Adrenal gland (tissue), 9 donors: ENCODE measurements at regions not wholly inside any gene's neighbourhood (a gene's known extent, or its start where the extent isn't known, plus 50 kb on each side); places are given as distances from the start of the nearest gene placed in this dataset.

Source experiments
- DNase-seq, 7 donors: peaks; one replicate each; pipeline ENCODE4 v3.0.0-alpha.2; 2019 to 2020
- H3K27ac ChIP-seq, 5 donors: fragments of 200-600 bp; sonication (generic) in 4 of 5; 1 replicate in 3 of 5; 2 replicates in 2 of 5; pipeline versions ENCODE4 v1.5.1 to v1.8.0; 2016 to 2020; ENCODE audit warnings: mild to moderate bottlenecking in 1 of 5
- H3K27me3 ChIP-seq: fragments of 200-600 bp; 2 replicates; pipeline ENCODE4 v1.8.0; 2021
- H3K36me3 ChIP-seq, 2 donors: fragments of 200-600 bp; replicated peaks in 1 of 2; 1 replicate in 1 of 2; 2 replicates in 1 of 2; pipeline versions ENCODE4 v1.5.1 to v1.8.0; 2018 to 2022
- H3K4me1 ChIP-seq, 2 donors: fragments of 200-600 bp; replicated peaks in 1 of 2; 1 replicate in 1 of 2; 2 replicates in 1 of 2; pipeline versions ENCODE4 v1.5.1 to v1.8.0; 2018 to 2021
- H3K4me3 ChIP-seq, 4 donors: fragments of 200-600 bp; sonication (generic) in 3 of 4; one replicate each; pipeline ENCODE4 v1.5.1; 2016 to 2018
- H3K9me3 ChIP-seq, 3 donors: fragments of 200-600 bp; sonication (generic) in 1 of 3; replicated peaks in 1 of 3; 1 replicate in 2 of 3; 2 replicates in 1 of 3; pipeline versions ENCODE4 v1.5.1 to v1.8.0; 2016 to 2021
- POLR2A ChIP-seq, 2 donors: fragments of 450-650 bp; IDR thresholded peaks; one replicate each; pipeline ENCODE4 v1.6.1; 2017; ENCODE audit warnings: antibody characterized with exemption in 2 of 2, mild to moderate bottlenecking in 2 of 2, moderate library complexity in 1 of 2
- WGBS, 4 donors: extraction: QIAGEN DNeasy Blood & Tissue Kit in 2 of 4; methylation state at CpG; one replicate each; pipeline versions ENCODE4 v1.1.5 to v1.1.7; 2013 to 2017; 5-methylcytosine and 5-hydroxymethylcytosine counted together
- intact Hi-C, 2 donors: fragments of 100-400 bp; cut with DNase I; formaldehyde crosslinking; loops; one replicate each; pipeline versions ENCODE4 v1.14.1 to v1.15.0; 2022 to 2023
- TF ChIP-seq, protein P1 (sequence below), 6 experiments: fragments of 450-650 bp in 4 of 6; fragments of 200-600 bp in 2 of 6; sonication (generic) in 1 of 6; IDR thresholded peaks; 1 replicate in 5 of 6; 2 replicates in 1 of 6; pipeline versions ENCODE4 v1.5.1 to v1.8.0; 2016 to 2021; ENCODE audit warnings: antibody characterized with exemption in 6 of 6, mild to moderate bottlenecking in 2 of 6, moderate library complexity in 1 of 6
- donor health status: healthy with polysubstance abuse.
- donor health status: Bipolar disorder and iron deficiency.
- donor health status: DM: yes; HTN: yes; CAD: no.
- donor health status: DM: no; HTN: no; CAD: no.
- donor health status: DM: no; HTN: no; CAD: no.

DNA sequence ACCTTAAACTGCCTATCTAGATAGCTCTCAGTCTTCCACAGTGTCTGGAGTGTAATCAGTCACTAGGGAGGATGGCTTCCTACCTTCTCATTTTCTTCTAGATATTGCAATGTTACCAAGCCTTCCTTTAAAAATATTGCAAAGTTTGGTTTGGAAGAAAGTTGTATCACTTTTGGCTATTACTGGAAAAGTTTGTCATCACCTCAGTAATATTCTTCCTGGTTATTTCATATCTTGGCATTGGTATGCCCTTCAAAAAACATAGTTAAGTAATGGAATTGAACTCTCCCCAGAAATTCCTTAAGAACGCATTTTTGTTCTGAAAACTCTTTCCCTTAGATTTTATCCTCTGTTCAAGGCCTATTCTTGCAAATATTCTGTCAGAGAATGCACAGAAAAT lies 179.3 kb upstream of the MME start:
- Histone ChIP-seq H3K9me3 (no peaks in the 10 kb centered on the region), H3K4me3 (no peak overlapping the region), H3K36me3 (no peaks in the 10 kb centered on the region), H3K27ac (no peak overlapping the region), H3K27me3 (no peaks in the 10 kb centered on the region), H3K4me1 (no peaks in the 10 kb centered on the region)
- intact Hi-C loops = no loop called here
- TF ChIP-seq, protein P1, sequence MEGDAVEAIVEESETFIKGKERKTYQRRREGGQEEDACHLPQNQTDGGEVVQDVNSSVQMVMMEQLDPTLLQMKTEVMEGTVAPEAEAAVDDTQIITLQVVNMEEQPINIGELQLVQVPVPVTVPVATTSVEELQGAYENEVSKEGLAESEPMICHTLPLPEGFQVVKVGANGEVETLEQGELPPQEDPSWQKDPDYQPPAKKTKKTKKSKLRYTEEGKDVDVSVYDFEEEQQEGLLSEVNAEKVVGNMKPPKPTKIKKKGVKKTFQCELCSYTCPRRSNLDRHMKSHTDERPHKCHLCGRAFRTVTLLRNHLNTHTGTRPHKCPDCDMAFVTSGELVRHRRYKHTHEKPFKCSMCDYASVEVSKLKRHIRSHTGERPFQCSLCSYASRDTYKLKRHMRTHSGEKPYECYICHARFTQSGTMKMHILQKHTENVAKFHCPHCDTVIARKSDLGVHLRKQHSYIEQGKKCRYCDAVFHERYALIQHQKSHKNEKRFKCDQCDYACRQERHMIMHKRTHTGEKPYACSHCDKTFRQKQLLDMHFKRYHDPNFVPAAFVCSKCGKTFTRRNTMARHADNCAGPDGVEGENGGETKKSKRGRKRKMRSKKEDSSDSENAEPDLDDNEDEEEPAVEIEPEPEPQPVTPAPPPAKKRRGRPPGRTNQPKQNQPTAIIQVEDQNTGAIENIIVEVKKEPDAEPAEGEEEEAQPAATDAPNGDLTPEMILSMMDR (IDR thresholded peaks at IDR 0.05) = no peak
- no peak for TF ChIP-seq POLR2A (IDR thresholded peaks at IDR 0.05)
- no peak for DNase-seq
- 51 to 81% (median 72%) methylated on average over 1 of the region's 1 CpG for WGBS, 4 donors

DNA sequence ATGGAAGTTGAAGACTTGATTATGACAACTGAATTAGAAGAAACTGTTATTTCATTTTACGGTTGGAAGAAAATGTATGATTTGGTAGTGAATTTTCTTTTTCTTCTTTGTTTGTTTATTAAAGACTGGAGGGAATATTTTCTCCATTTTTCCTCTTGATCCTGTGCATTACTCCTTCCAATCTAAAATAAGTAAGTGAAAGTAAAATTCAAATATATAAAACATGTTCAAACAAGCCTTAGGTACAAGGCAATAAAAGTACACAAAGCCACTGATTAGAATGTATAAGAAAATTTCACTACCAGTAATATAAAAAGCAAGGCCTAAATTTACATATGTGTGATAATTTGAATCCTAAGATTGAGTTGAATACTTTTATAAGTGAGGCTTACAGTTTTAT lies 181.2 kb upstream of the MME start:
- Histone ChIP-seq H3K27ac (no peak overlapping the region), H3K27me3 (no peaks in the 10 kb centered on the region), H3K4me1 (no peaks in the 10 kb centered on the region), H3K9me3 (no peaks in the 10 kb centered on the region), H3K4me3 (no peak overlapping the region), H3K36me3 (no peaks in the 10 kb centered on the region)
- 85 to 95% (median 87%) methylated on average over 1 of the region's 1 CpG for WGBS, 4 donors
- TF ChIP-seq, protein P1 (IDR thresholded peaks at IDR 0.05) = no peak
- TF ChIP-seq POLR2A (IDR thresholded peaks at IDR 0.05) = no peak
- intact Hi-C loops = no loop called here
- DNase-seq = no peak

DNA sequence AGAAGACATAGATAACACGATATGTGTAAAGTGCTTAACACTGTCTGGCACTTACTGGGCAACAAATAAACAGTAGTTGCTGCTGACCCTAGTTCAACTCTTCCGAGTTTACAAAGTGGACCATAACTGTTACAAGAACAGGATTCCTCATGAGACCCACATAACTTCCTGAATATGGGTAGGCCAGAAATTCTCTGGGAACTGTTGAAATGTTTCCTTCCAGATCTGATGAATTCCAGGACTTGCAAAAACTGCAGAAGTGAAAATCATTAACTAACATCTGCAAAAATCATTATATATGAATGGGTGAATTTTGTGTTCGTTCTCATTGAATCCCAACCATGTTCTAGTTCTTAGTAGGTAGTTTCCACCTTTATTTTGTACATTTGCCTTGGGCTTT lies 181.7 kb upstream of the MME start:
- Histone ChIP-seq H3K9me3 (no peaks in the 10 kb centered on the region), H3K36me3 (no peaks in the 10 kb centered on the region), H3K27me3 (no peaks in the 10 kb centered on the region), H3K4me3 (no peak overlapping the region), H3K4me1 (no peaks in the 10 kb centered on the region), H3K27ac (no peak overlapping the region)
- intact Hi-C loops = no loop called here
- TF ChIP-seq, protein P1 (IDR thresholded peaks at IDR 0.05) = no peak
- 78 to 87% (median 80%) methylated on average over 3 of the region's 3 CpGs for WGBS, 4 donors
- no peak for DNase-seq

DNA sequence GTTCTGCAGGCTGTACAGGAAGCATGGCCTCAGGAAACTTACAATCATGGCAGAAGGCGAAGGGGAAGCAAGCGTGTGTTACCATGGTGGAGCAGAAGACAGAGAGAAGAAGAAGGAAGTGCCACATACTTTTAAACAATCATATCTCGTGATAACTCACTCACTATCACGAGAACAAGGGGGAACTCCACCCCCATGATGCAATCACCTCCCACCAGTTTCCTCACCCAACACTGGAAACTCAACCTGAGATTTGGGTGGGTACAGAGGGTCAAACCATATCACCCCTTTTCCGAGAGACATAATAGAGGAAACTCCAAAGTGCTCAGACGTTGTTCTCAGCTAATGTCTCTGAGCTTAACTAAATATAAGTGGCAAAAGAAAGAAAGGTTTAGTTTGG lies 186.3 kb upstream of the MME start:
- WGBS, 4 donors = 77 to 84% (median 81%) methylated on average over 6 of the region's 6 CpGs
- Histone ChIP-seq H3K4me3 (no peak overlapping the region), H3K9me3 (no peaks in the 10 kb centered on the region), H3K4me1 (no peaks in the 10 kb centered on the region), H3K27ac (no peak overlapping the region), H3K27me3 (no peaks in the 10 kb centered on the region), H3K36me3 (no peaks in the 10 kb centered on the region)
- intact Hi-C loops = no loop called here
- no peak for DNase-seq
- TF ChIP-seq, protein P1 (IDR thresholded peaks at IDR 0.05) = no peak
- no peak for TF ChIP-seq POLR2A (IDR thresholded peaks at IDR 0.05)
